Body of pancreas (tissue), 4 donors: ENCODE measurements at regions not wholly inside any gene's neighbourhood (a gene's known extent, or its start where the extent isn't known, plus 50 kb on each side); places are given as distances from the start of the nearest gene placed in this dataset.

ENCODE experiments used
- CTCF ChIP-seq, 7 experiments: fragments of 450-650 bp in 4 of 7; fragments of 200-600 bp in 3 of 7; sonication (generic) in 3 of 7; IDR thresholded peaks; one replicate each; pipeline ENCODE4 v1.5.1; 2016 to 2019; ENCODE audit warnings: antibody characterized with exemption in 7 of 7
- POLR2A ChIP-seq, 3 donors: fragments of 450-650 bp; IDR thresholded peaks; one replicate each; pipeline ENCODE4 v1.6.1; 2016; ENCODE audit warnings: antibody characterized with exemption in 3 of 3, mild to moderate bottlenecking in 2 of 3

- TF ChIP-seq CTCF (IDR thresholded peaks at IDR 0.05) (no peak), POLR2A (IDR thresholded peaks at IDR 0.05) (no peak)
Measured at GRCh38 chr5:66507106-66507505, 89.1 kb upstream of the MAST4 start.
